NOMO-1 treated with DMSO at 0.1 percent for 48 hours (cell line): ENCODE measurements at regions not wholly inside any gene's neighbourhood (a gene's known extent, or its start where the extent isn't known, plus 50 kb on each side); places are given as distances from the start of the nearest gene placed in this dataset.
"Not testable (repeated sequence)": the region's sequence is repeated elsewhere in the genome, so short reads cannot be mapped to it uniquely, and the experiment has no call there.

Experiments
- DNase-seq: peaks from one replicate; lab custom pipeline; 2025; ENCODE audit not compliant: unreplicated experiment; lab: John Stamatoyannopoulos, UW

- DNase-seq, result not testable (repeated sequence)
Observed at GRCh38 chr4:159030297-159030696, 72.6 kb upstream of the RAPGEF2 start.

- no peak for DNase-seq
Observed at GRCh38 chr4:159035570-159035969, 67.3 kb upstream of the RAPGEF2 start.

GRCh38 chr4:159038536-159038935 lies 64.3 kb upstream of the RAPGEF2 start:
- no peak for DNase-seq

GRCh38 chr4:159041054-159042034 lies 61.5 kb upstream of the RAPGEF2 start:
- peak; percentile 68 for DNase-seq

- DNase-seq, result no peak
Observed at GRCh38 chr4:159042097-159042605, 60.7 kb upstream of the RAPGEF2 start.

- DNase-seq, result no peak
Observed at GRCh38 chr4:159042868-159043267, 60.0 kb upstream of the RAPGEF2 start.

- no peak for DNase-seq
Observed at GRCh38 chr4:159043861-159044260, 59.0 kb upstream of the RAPGEF2 start.

- no peak for DNase-seq
Observed at GRCh38 chr4:159045321-159045720, 57.6 kb upstream of the RAPGEF2 start.

DNA sequence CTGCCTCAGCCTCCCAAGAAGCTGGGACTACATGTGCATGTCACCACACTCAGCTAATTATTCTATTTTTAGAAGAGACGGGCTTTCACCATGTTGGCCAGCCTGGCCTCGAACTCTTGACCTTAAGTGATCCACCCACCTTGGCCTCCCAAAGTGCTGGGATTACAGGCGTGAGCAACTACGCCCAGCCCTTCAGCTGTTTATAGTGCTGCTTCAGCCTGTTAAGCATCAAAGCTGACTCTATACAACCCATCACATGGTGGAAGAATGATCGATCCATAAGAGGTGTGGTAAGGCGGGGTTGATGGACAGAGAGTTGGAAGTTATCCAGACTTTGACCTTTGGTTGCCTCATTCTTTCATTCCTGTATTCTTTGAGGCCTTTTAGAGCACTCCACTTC lies 56.2 kb upstream of the RAPGEF2 start:
- no peak for DNase-seq

- DNase-seq, result no peak
Observed at GRCh38 chr4:159047478-159048165, 55.3 kb upstream of the RAPGEF2 start.

DNA sequence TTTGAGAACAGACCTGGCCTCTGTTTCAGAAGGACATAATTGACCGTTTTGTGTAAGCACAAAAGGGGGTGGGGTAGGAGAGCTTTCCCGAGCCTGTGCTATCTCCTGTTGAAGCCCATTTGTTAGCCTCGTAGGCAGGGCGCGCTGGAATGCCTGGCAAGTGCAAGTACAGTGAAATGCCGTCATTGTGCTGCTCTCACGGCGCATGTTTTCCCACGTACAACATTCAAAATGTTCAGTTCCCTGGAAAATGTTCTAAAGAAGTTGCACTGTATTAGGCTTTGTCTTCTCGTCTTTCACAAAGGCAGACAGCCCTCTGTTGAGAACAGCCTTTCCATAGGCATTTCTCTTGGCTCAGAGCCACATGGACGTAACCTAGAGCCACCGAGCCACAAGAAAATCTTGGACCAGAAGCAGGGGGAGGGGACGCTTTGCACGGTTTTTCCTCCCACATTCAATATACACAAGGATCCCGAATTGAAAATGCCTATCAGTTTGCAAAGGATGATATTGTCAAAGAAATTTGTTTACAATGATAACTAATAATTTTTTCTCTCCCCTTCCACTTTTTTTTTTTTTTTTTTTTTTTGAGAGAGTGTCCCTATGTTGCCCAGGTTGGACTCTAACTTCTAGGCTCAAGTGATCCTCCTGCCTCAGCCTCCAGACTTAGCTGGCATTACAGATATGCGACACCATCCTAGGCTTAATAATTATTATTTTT lies 54.6 kb upstream of the RAPGEF2 start:
- DNase-seq, result no peak

- no peak for DNase-seq
Observed at GRCh38 chr4:159049780-159050375, 53.0 kb upstream of the RAPGEF2 start.

GRCh38 chr4:159051245-159052071 lies 51.4 kb upstream of the RAPGEF2 start:
- DNase-seq, result no peak

DNA sequence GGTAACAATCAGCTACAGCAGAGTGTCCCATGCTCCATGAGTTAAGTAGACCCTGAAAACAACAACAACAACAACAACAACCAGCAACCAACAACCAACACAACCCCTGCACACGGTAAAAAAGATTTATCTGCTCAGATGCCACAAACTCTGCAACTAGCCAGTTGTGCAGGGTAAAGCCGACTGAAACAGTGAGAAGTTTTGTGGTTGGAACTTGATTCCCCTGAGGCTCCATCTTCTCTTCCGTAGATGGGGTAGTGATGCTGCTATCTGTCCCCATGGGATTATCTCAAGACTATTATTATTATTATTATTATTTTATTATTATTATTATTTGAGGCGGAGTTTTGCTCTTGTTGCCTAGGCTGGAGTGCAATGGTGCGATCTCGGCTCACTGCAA lies 50.6 kb upstream of the RAPGEF2 start:
- DNase-seq, result no peak
